ENCODE measurements at regions not wholly inside any gene's neighbourhood (a gene's known extent, or its start where the extent isn't known, plus 50 kb on each side); places are given as distances from the start of the nearest gene placed in this dataset.
A peak's percentile ranks its signal among the peaks of the same experiment; 100 is the strongest.
"Not testable (repeated sequence)": the region's sequence is repeated elsewhere in the genome, so short reads cannot be mapped to it uniquely, and the experiment has no call there.

GRCh38 chr12:93080452-93080851, 151.4 kb upstream of the EEA1 start:
- DNase-seq (ENCODE audit: low read depth in 2 of 2) = no peak

- DNase-seq (ENCODE audit: low read depth in 2 of 2) = no peak
These were observed 152.1 kb upstream of the EEA1 start for GRCh38 chr12:93080994-93081809.

GRCh38 chr12:93081810-93082165, 152.7 kb upstream of the EEA1 start:
- no peak for DNase-seq (ENCODE audit: low read depth in 2 of 2)

GRCh38 chr12:93085383-93086287, 156.5 kb upstream of the EEA1 start:
- no peak for DNase-seq (ENCODE audit: low read depth in 2 of 2)

GRCh38 chr12:93086288-93086727, 157.2 kb upstream of the EEA1 start:
- no peak for DNase-seq (ENCODE audit: low read depth in 2 of 2)

- DNase-seq (ENCODE audit: low read depth in 2 of 2) = no peak
These were observed 158.9 kb upstream of the EEA1 start for GRCh38 chr12:93087840-93088610.

- DNase-seq (ENCODE audit: low read depth in 2 of 2) = peak in 1 of 2 donors; percentile 26
These were observed 160.9 kb upstream of the EEA1 start for GRCh38 chr12:93089805-93090569.

GRCh38 chr12:93090731-93091172, 161.7 kb upstream of the EEA1 start:
- no peak for DNase-seq (ENCODE audit: low read depth in 2 of 2)

GRCh38 chr12:93091886-93092648, 163.0 kb upstream of the EEA1 start:
- DNase-seq (ENCODE audit: low read depth in 2 of 2) = no peak

GRCh38 chr12:93092649-93092945, 163.5 kb upstream of the EEA1 start:
- no peak for DNase-seq (ENCODE audit: low read depth in 2 of 2)

- DNase-seq (ENCODE audit: low read depth in 2 of 2) = no peak
These were observed 164.1 kb upstream of the EEA1 start for GRCh38 chr12:93093243-93093642.

- not testable (repeated sequence) for DNase-seq (ENCODE audit: low read depth in 2 of 2)
These were observed 165.1 kb upstream of the EEA1 start for GRCh38 chr12:93094222-93094621.

GRCh38 chr12:93094988-93095737, 166.1 kb upstream of the EEA1 start:
- no peak for DNase-seq (ENCODE audit: low read depth in 2 of 2)

- DNase-seq (ENCODE audit: low read depth in 2 of 2) = no peak
These were observed 168.3 kb upstream of the EEA1 start for GRCh38 chr12:93097417-93097816.

- peak; percentile 55 to 68 for DNase-seq (ENCODE audit: low read depth in 2 of 2)
These were observed 169.0 kb upstream of the EEA1 start for GRCh38 chr12:93098077-93098476.

- no peak for DNase-seq (ENCODE audit: low read depth in 2 of 2)
These were observed 170.7 kb upstream of the EEA1 start for GRCh38 chr12:93099792-93100191.

- no peak for DNase-seq (ENCODE audit: low read depth in 2 of 2)
These were observed 171.5 kb upstream of the EEA1 start for GRCh38 chr12:93100610-93101009.

GRCh38 chr12:93101367-93101766, 172.3 kb upstream of the EEA1 start:
- DNase-seq (ENCODE audit: low read depth in 2 of 2) = no peak

- no peak for DNase-seq (ENCODE audit: low read depth in 2 of 2)
These were observed 173.2 kb upstream of the EEA1 start for GRCh38 chr12:93102312-93102711.

GRCh38 chr12:93102744-93103143, 173.6 kb upstream of the EEA1 start:
- DNase-seq (ENCODE audit: low read depth in 2 of 2) = no peak

All from stimulated activated CD4-positive, alpha-beta T cell treated with anti-CD3 and anti-CD28 coated beads, Interleukin-15, amount 100 ng/mL, for 48 hours (primary cell).